ENCODE measurements at regions not wholly inside any gene's neighbourhood (a gene's known extent, or its start where the extent isn't known, plus 50 kb on each side); places are given as distances from the start of the nearest gene placed in this dataset.
"Not testable (repeated sequence)": the region's sequence is repeated elsewhere in the genome, so short reads cannot be mapped to it uniquely, and the experiment has no call there.

DNA sequence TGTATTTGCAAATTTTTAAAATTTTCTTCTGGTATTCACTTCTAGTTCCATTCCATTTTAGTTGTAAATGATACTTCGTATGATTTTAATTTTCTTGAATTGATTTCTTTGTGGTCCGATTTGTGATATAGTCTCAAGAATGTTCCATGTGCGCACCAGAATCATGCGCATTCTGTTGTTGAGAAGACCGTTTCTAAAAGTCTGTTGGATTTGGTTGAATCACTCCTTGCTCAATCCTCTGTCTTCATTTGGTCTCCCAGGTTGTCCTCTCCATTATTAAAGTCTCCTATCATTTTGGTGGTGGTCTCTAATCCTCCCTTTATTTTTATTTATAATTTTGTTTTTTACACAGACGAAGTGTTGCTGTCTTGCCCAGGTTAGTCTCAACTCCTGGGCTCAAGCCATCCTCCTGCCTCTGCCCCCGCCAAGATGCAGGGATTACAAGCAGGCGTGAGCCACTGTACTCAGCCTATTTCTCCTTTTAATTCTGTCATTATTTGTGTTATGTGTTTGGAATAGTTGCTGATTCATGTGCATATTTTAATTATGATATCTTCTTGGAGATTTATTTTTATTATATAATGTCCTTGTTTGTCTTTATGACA lies 1490.8 kb downstream of the FOXD4L5 start:
- not testable (repeated sequence) for TF ChIP-seq CTCF, POLR2AphosphoS5 (IDR thresholded peaks at IDR 0.05)
